HCT116 (cell line): ENCODE measurements at regions not wholly inside any gene's neighbourhood (a gene's known extent, or its start where the extent isn't known, plus 50 kb on each side); places are given as distances from the start of the nearest gene placed in this dataset.
A peak's percentile ranks its signal among the peaks of the same experiment; 100 is the strongest.

Experiments used
- ATAC-seq: fragments of 200-7000 bp; cut with Tn5 transposase; 2 replicates; pipeline ENCODE4 v1.9.1; 2020; ENCODE audit warnings: mild to moderate bottlenecking, moderate library complexity
- BruUV-seq: library from RNA; stranded (reverse); fragments of 400-500 nt; replicated peaks from 2 replicates; lab custom pipeline; 2021; lab: Mats Ljungman, UMichigan
- CTCF ChIA-PET: fragments of 300-600 bp; sonication (Branson Sonifier 250); formaldehyde crosslinking; loops from one replicate; lab custom pipeline; 2021; ENCODE audit warnings: antibody characterized with exemption; lab: Charles Lee
- POLR2A ChIA-PET: fragments of 300-600, 350-600 bp; sonication (Branson Sonifier 250); formaldehyde crosslinking; loops from one replicate; lab custom pipeline; 2021; ENCODE audit warnings: antibody characterized with exemption; lab: Charles Lee
- RAD21 ChIA-PET, 2 experiments: fragments of 300-600 bp; sonication (Branson Sonifier 250); formaldehyde crosslinking; loops; one replicate each; lab custom pipeline; 2023; ENCODE audit warnings: low total read pairs in 2 of 2; ENCODE audit not compliant: uncharacterized antibody in 2 of 2, unreplicated experiment in 2 of 2, low non-redundant PET in 1 of 2; lab: Charles Lee
- DNase-seq: peaks from one replicate; pipeline ENCODE4 v3.0.0-alpha.2; 2010; ENCODE audit warnings: low read depth, low spot score
- H2AFZ ChIP-seq: fragments of 200-600 bp; shearing (Covaris generic), sonication (generic); 2 replicates; pipeline ENCODE4 v1.6.1; 2017; ENCODE audit warnings: low read depth, mixed run types, mixed read lengths, antibody characterized with exemption, low read length; ENCODE audit not compliant: poor library complexity, severe bottlenecking
- H3K27ac ChIP-seq: 2 replicates; pipeline ENCODE4 v1.5.1; 2012; ENCODE audit warnings: low read depth, low read length
- H3K27me3 ChIP-seq: fragments of 200-600 bp; sonication (generic); 2 replicates; pipeline ENCODE4 v1.6.1; 2016; ENCODE audit warnings: mixed run types, low read length, mixed read lengths; ENCODE audit not compliant: insufficient read depth
- H3K36me3 ChIP-seq, 2 experiments: fragments of 200-500 bp in 1 of 2; fragments of 200-600 bp in 1 of 2; sonication (Bioruptor generic) in 1 of 2; sonication (generic) in 1 of 2; 2 replicates each; pipeline versions ENCODE4 v1.5.1 to v1.6.1; 2014 to 2016; ENCODE audit warnings: low read length in 2 of 2, inconsistent platforms in 1 of 2, mixed read lengths in 1 of 2, mixed run types in 1 of 2; ENCODE audit not compliant: insufficient read depth in 2 of 2, control insufficient read depth in 1 of 2
- H3K4me1 ChIP-seq, 2 experiments: fragments of 200-600 bp in 1 of 2; sonication (generic) in 1 of 2; 2 replicates each; pipeline versions ENCODE4 v1.5.1 to v1.6.1; 2012 to 2017; ENCODE audit warnings: low read length in 2 of 2, inconsistent platforms in 1 of 2, mild to moderate bottlenecking in 1 of 2, mixed read lengths in 1 of 2, mixed run types in 1 of 2, moderate library complexity in 1 of 2; ENCODE audit not compliant: insufficient read depth in 2 of 2, control insufficient read depth in 1 of 2
- H3K4me2 ChIP-seq: fragments of 200-600 bp; sonication (generic); 2 replicates; pipeline ENCODE4 v1.6.1; 2017; ENCODE audit warnings: mixed run types, low read length, mixed read lengths
- H3K4me3 ChIP-seq, 2 experiments: fragments of 200-600 bp in 1 of 2; sonication (generic) in 1 of 2; replicated peaks in 1 of 2; 2 replicates each; pipeline ENCODE4 v1.5.1; 2011 to 2016; ENCODE audit warnings: low read length in 2 of 2, control low read depth in 1 of 2, low read depth in 1 of 2, mild to moderate bottlenecking in 1 of 2, mixed read lengths in 1 of 2, mixed run types in 1 of 2
- H3K79me2 ChIP-seq: fragments of 200-600 bp; sonication (generic); 2 replicates; pipeline ENCODE4 v1.6.1; 2017; ENCODE audit warnings: mild to moderate bottlenecking, mixed run types, low read length, moderate library complexity, mixed read lengths; ENCODE audit not compliant: insufficient read depth
- H3K9ac ChIP-seq: fragments of 200-600 bp; sonication (generic); 2 replicates; pipeline ENCODE4 v1.6.1; 2016; ENCODE audit warnings: low read length, mixed read lengths
- H3K9me2 ChIP-seq: fragments of 200-600 bp; sonication (generic), shearing (Covaris generic); 2 replicates; pipeline ENCODE4 v1.6.1; 2017; ENCODE audit warnings: mixed run types, mild to moderate bottlenecking, moderate library complexity; ENCODE audit not compliant: insufficient read depth
- H3K9me3 ChIP-seq, 2 experiments: fragments of 200-500 bp in 1 of 2; fragments of 200-600 bp in 1 of 2; sonication (Bioruptor generic) in 1 of 2; sonication (generic) in 1 of 2; 2 replicates each; pipeline ENCODE4 v1.6.1; 2014 to 2017; ENCODE audit warnings: low read length in 2 of 2, mixed read lengths in 2 of 2, inconsistent platforms in 1 of 2, low read depth in 1 of 2, mild to moderate bottlenecking in 1 of 2, mixed run types in 1 of 2, moderate library complexity in 1 of 2; ENCODE audit not compliant: control insufficient read depth in 1 of 2, insufficient read depth in 1 of 2
- H4K20me1 ChIP-seq: fragments of 200-600 bp; sonication (generic), shearing (Covaris generic); 2 replicates; pipeline ENCODE4 v1.6.1; 2017; ENCODE audit warnings: mixed run types, mild to moderate bottlenecking, moderate library complexity; ENCODE audit not compliant: insufficient read depth
- CBX3 ChIP-seq: IDR thresholded peaks from 2 replicates; pipeline ENCODE4 v1.6.1; 2012; ENCODE audit warnings: low read depth
- CEBPB ChIP-seq: IDR thresholded peaks from 2 replicates; pipeline ENCODE4 v1.6.1; 2012; ENCODE audit warnings: low read depth
- CTCF ChIP-seq, 3 experiments: fragments of 200-600 bp in 1 of 3; sonication (generic) in 1 of 3; IDR thresholded peaks in 2 of 3; conservative IDR thresholded peaks in 1 of 3; 2 replicates each; pipeline ENCODE4 v1.5.1; 2012 to 2017; ENCODE audit warnings: low read depth in 2 of 3, low read length in 2 of 3, antibody characterized with exemption in 1 of 3, borderline replicate concordance in 1 of 3, control low read depth in 1 of 3, mild to moderate bottlenecking in 1 of 3, mixed read lengths in 1 of 3, mixed run types in 1 of 3, moderate library complexity in 1 of 3; ENCODE audit not compliant: insufficient read depth in 1 of 3
- EZH2 ChIP-seq: fragments of 200-600 bp; sonication (generic); IDR thresholded peaks from 2 replicates; pipeline ENCODE4 v1.6.1; 2017; ENCODE audit warnings: antibody characterized with exemption, mixed run types
- EZH2phosphoT487 ChIP-seq: fragments of 200-600 bp; IDR thresholded peaks from 2 replicates; pipeline ENCODE4 v1.6.1; 2018; ENCODE audit warnings: antibody characterized with exemption, borderline replicate concordance
- MAX ChIP-seq: IDR thresholded peaks from 2 replicates; pipeline ENCODE4 v1.6.1; 2012
- POLR2AphosphoS5 ChIP-seq: IDR thresholded peaks from 2 replicates; pipeline ENCODE4 v1.6.1; 2011; ENCODE audit warnings: mild to moderate bottlenecking, low read depth, low read length, moderate library complexity
- RAD21 ChIP-seq: IDR thresholded peaks from 2 replicates; pipeline ENCODE4 v1.6.1; 2012; ENCODE audit warnings: low read depth, mild to moderate bottlenecking
- ZBTB33 ChIP-seq: IDR thresholded peaks from 2 replicates; pipeline ENCODE4 v1.6.1; 2011; ENCODE audit warnings: mild to moderate bottlenecking, low read length, moderate library complexity; ENCODE audit not compliant: insufficient replicate concordance; ENCODE audit errors: extremely low read depth
- ZFX ChIP-seq: fragments of 450-650 bp; IDR thresholded peaks from 2 replicates; pipeline ENCODE4 v1.6.1; 2017
- ZNF274 ChIP-seq: fragments of 200-500 bp; sonication (Bioruptor generic); IDR thresholded peaks from 2 replicates; pipeline ENCODE4 v1.6.1; 2014; ENCODE audit warnings: mild to moderate bottlenecking, low read depth, low read length, inconsistent platforms
- intact Hi-C: fragments of 100-400 bp; cut with micrococcal nuclease; formaldehyde crosslinking; loops from 2 replicates; pipeline ENCODE4 v1.10.0; 2022

- H3K36me3 ChIP-seq: no peaks in the 10 kb centered on the region
- ChIA-PET POLR2A (no interaction called here), CTCF (interaction anchor here (0.6 to 2.4 kb wide), 7 partner anchors 12 to 916 kb away, joined by 3 to 7 read pairs (median 3); no protein-coding TSS in a partner anchor), RAD21 (no interaction called here)
- H2AFZ ChIP-seq: peak overlapping the region; percentile 90
- peak; percentile 57 for TF ChIP-seq RAD21
- TF ChIP-seq CBX3: peak; percentile 83; the same call in 1 of the 2 replicates
- TF ChIP-seq MAX: peak; percentile 78
- no peak for TF ChIP-seq CEBPB
- no peak for TF ChIP-seq EZH2
- TF ChIP-seq ZFX: peak; percentile 53
- TF ChIP-seq POLR2AphosphoS5: 0 out of 2 replicates have a peak, but pooled peaks have one; percentile 18
- TF ChIP-seq ZNF274: no peak
- TF ChIP-seq CTCF (IDR thresholded peaks at IDR 0.05 in 2 of 3, conservative IDR thresholded peaks at IDR 0.05 in 1 of 3; ENCODE audit: borderline replicate concordance in 1 of 3, insufficient read depth in 1 of 3, low read depth in 2 of 3, low read length in 2 of 3): peak; percentile 55 to 81 (median 69); a peak in 5 of 6 replicates
- no peak for TF ChIP-seq EZH2phosphoT487
- TF ChIP-seq ZBTB33: no peak
- no peaks in the 10 kb centered on the region for H3K9me2 ChIP-seq
- no TSS peak for BruUV-seq
- peak overlapping the region; percentile 1; the same call in 1 of the 2 replicates for H3K4me2 ChIP-seq
- H4K20me1 ChIP-seq: no peaks in the 10 kb centered on the region
- no peak overlapping the region for H3K27ac ChIP-seq
- H3K9me3 ChIP-seq: no peaks in the 10 kb centered on the region
- peaks cover 0 to 7% of the 10 kb centered on the region in 2 experiments; a peak in 3 of 4 replicates for H3K4me1 ChIP-seq
- peak; percentile 99 for ATAC-seq
- DNase-seq: peak; percentile 47
- H3K9ac ChIP-seq: no peak overlapping the region
- H3K27me3 ChIP-seq: no peaks in the 10 kb centered on the region
- intact Hi-C loops: no loop called here
- H3K79me2 ChIP-seq: no peaks in the 10 kb centered on the region
- no peak overlapping the region for H3K4me3 ChIP-seq
Measured at GRCh38 chr4:85127653-85128052, 161.2 kb upstream of the WDFY3 start.
